DOHH2 (cell line): ENCODE measurements at regions not wholly inside any gene's neighbourhood (a gene's known extent, or its start where the extent isn't known, plus 50 kb on each side); places are given as distances from the start of the nearest gene placed in this dataset.

ENCODE experiments used
- EZH2phosphoT487 ChIP-seq: fragments of 200-600 bp; sonication (generic); IDR thresholded peaks from 2 replicates; pipeline ENCODE4 v1.6.1; 2017; ENCODE audit warnings: borderline replicate concordance, mild to moderate bottlenecking, antibody characterized with exemption, low read length, moderate library complexity, mixed read lengths
- TF ChIP-seq, protein P1 (sequence below): fragments of 200-600 bp; sonication (generic); IDR thresholded peaks from one replicate; pipeline ENCODE4 v1.5.1; 2014; ENCODE audit warnings: antibody characterized with exemption, mild to moderate bottlenecking, low read depth, low read length; ENCODE audit not compliant: poor library complexity, severe bottlenecking

DNA sequence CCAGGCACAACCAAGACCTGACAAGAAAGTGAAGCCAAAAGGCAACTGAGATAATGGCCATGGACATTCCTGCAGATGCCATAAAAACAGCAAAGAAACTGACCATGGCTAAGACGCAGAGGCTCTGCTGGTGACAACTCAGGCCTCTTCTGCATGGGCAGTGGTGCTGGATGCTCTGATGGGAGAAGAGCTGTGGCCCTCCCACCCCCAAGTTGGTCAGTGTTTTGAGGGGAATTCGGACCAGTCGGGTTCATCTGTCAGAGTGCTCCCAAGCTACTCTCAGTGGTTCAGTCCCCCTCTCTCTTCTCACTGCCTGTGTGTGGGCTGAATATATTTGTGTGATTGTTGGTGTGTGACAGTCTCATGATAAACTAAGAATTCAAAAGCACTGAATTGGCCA lies 79.0 kb upstream of the GPR26 start:
- TF ChIP-seq, protein P1, sequence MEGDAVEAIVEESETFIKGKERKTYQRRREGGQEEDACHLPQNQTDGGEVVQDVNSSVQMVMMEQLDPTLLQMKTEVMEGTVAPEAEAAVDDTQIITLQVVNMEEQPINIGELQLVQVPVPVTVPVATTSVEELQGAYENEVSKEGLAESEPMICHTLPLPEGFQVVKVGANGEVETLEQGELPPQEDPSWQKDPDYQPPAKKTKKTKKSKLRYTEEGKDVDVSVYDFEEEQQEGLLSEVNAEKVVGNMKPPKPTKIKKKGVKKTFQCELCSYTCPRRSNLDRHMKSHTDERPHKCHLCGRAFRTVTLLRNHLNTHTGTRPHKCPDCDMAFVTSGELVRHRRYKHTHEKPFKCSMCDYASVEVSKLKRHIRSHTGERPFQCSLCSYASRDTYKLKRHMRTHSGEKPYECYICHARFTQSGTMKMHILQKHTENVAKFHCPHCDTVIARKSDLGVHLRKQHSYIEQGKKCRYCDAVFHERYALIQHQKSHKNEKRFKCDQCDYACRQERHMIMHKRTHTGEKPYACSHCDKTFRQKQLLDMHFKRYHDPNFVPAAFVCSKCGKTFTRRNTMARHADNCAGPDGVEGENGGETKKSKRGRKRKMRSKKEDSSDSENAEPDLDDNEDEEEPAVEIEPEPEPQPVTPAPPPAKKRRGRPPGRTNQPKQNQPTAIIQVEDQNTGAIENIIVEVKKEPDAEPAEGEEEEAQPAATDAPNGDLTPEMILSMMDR, result no peak
- TF ChIP-seq EZH2phosphoT487, result no peak
